Smooth muscle cell (in vitro differentiated cells): ENCODE measurements at regions not wholly inside any gene's neighbourhood (a gene's known extent, or its start where the extent isn't known, plus 50 kb on each side); places are given as distances from the start of the nearest gene placed in this dataset.

Source experiments
- DNase-seq: peaks from one replicate; lab custom pipeline; 2025; ENCODE audit not compliant: unreplicated experiment; lab: John Stamatoyannopoulos, UW
- H2AFZ ChIP-seq: fragments of 200-600 bp; sonication (generic); 2 replicates; pipeline ENCODE4 v1.6.0; 2016; ENCODE audit warnings: antibody characterized with exemption, low read depth, mild to moderate bottlenecking
- H3F3A ChIP-seq: fragments of 200-600 bp; sonication (generic); 2 replicates; pipeline ENCODE4 v1.6.0; 2017; ENCODE audit warnings: antibody characterized with exemption, low read depth
- H3K27ac ChIP-seq: fragments of 200-600 bp; sonication (generic); 2 replicates; pipeline ENCODE4 v1.5.1; 2016; ENCODE audit warnings: low read depth, mild to moderate bottlenecking
- H3K27me3 ChIP-seq: fragments of 200-600 bp; sonication (generic); 2 replicates; pipeline ENCODE4 v1.6.1; 2016; ENCODE audit warnings: low read depth, mild to moderate bottlenecking
- H3K36me3 ChIP-seq: fragments of 200-600 bp; sonication (generic); 2 replicates; pipeline ENCODE4 v1.5.1; 2016; ENCODE audit warnings: low read depth
- H3K4me1 ChIP-seq: fragments of 200-600 bp; sonication (generic); 2 replicates; pipeline ENCODE4 v1.5.1; 2016; ENCODE audit warnings: low read depth
- H3K4me2 ChIP-seq: fragments of 200-600 bp; sonication (generic); 2 replicates; pipeline ENCODE4 v1.6.0; 2016; ENCODE audit warnings: mild to moderate bottlenecking
- H3K4me3 ChIP-seq: fragments of 200-600 bp; sonication (generic); 2 replicates; pipeline ENCODE4 v1.5.1; 2016; ENCODE audit warnings: mild to moderate bottlenecking
- H3K79me2 ChIP-seq: fragments of 200-600 bp; sonication (generic); 2 replicates; pipeline ENCODE4 v1.6.0; 2016; ENCODE audit warnings: low read depth, mild to moderate bottlenecking
- H3K9ac ChIP-seq: fragments of 200-600 bp; sonication (generic); 2 replicates; pipeline ENCODE4 v1.6.0; 2016; ENCODE audit warnings: low read depth
- H3K9me3 ChIP-seq: fragments of 200-600 bp; sonication (generic); replicated peaks from 2 replicates; pipeline ENCODE4 v1.5.1; 2016; ENCODE audit warnings: low read depth
- H4K20me1 ChIP-seq: fragments of 200-600 bp; sonication (generic); 2 replicates; pipeline ENCODE4 v1.6.0; 2016; ENCODE audit warnings: low read depth
- CTCF ChIP-seq: fragments of 200-600 bp; sonication (generic); IDR thresholded peaks from 2 replicates; pipeline ENCODE4 v1.5.1; 2017; ENCODE audit warnings: borderline replicate concordance, mild to moderate bottlenecking, antibody characterized with exemption; ENCODE audit not compliant: insufficient read depth, poor library complexity, severe bottlenecking
- WGBS: methylation state at CpG from one replicate; pipeline ENCODE4 v1.1.7; 2016; ENCODE audit warnings: low lambda C conversion rate; 5-methylcytosine and 5-hydroxymethylcytosine counted together

GRCh38 chr22:27679693-27680488 lies 121.7 kb downstream of the MN1 start:
- no peak for DNase-seq
- Histone ChIP-seq H3K9ac (no peak overlapping the region), H3K4me1 (peaks cover 13% of the 10 kb centered on the region), H3K36me3 (no peaks in the 10 kb centered on the region), H3K9me3 (no peaks in the 10 kb centered on the region), H3K4me3 (no peak overlapping the region), H2AFZ (no peak overlapping the region), H4K20me1 (no peaks in the 10 kb centered on the region), H3K27ac (peak overlapping the region; percentile 48), H3K27me3 (no peaks in the 10 kb centered on the region), H3F3A (peaks cover 11% of the 10 kb centered on the region), H3K79me2 (no peaks in the 10 kb centered on the region), H3K4me2 (peak overlapping the region; percentile 51)
- WGBS = 91% methylated on average over 6 of the region's 6 CpGs
- TF ChIP-seq CTCF = no peak

- no peak overlapping the region for H2AFZ ChIP-seq
- no peaks in the 10 kb centered on the region for H3K27me3 ChIP-seq
- H3K4me1 ChIP-seq = peaks cover 13% of the 10 kb centered on the region
- H3K79me2 ChIP-seq = no peaks in the 10 kb centered on the region
- no peak overlapping the region for H3K27ac ChIP-seq
- no peak overlapping the region for H3K9ac ChIP-seq
- no peaks in the 10 kb centered on the region for H4K20me1 ChIP-seq
- no peak overlapping the region for H3K4me2 ChIP-seq
- H3F3A ChIP-seq = peaks cover 11% of the 10 kb centered on the region
- H3K36me3 ChIP-seq = no peaks in the 10 kb centered on the region
- no peak for DNase-seq
- no peaks in the 10 kb centered on the region for H3K9me3 ChIP-seq
- no peak for TF ChIP-seq CTCF
- WGBS = 66% methylated on average over 7 of the region's 7 CpGs
- H3K4me3 ChIP-seq = no peak overlapping the region
Measured at GRCh38 chr22:27680636-27681035, 120.9 kb downstream of the MN1 start.

- DNase-seq = no peak
- H3K9ac ChIP-seq = no peak overlapping the region
- TF ChIP-seq CTCF = no peak
- H3K27ac ChIP-seq = no peak overlapping the region
- H3K79me2 ChIP-seq = no peaks in the 10 kb centered on the region
- H3K36me3 ChIP-seq = no peaks in the 10 kb centered on the region
- no peaks in the 10 kb centered on the region for H3K9me3 ChIP-seq
- no peak overlapping the region for H2AFZ ChIP-seq
- H3K4me1 ChIP-seq = peaks cover 13% of the 10 kb centered on the region
- H3K4me2 ChIP-seq = no peak overlapping the region
- no peak overlapping the region for H3K4me3 ChIP-seq
- H3K27me3 ChIP-seq = no peaks in the 10 kb centered on the region
- peaks cover 13% of the 10 kb centered on the region for H3F3A ChIP-seq
- H4K20me1 ChIP-seq = no peaks in the 10 kb centered on the region
- 91% methylated on average over 3 of the region's 3 CpGs for WGBS
Measured at GRCh38 chr22:27681037-27681436, 120.5 kb downstream of the MN1 start.

- H3K36me3 ChIP-seq = no peaks in the 10 kb centered on the region
- no peak for DNase-seq
- H3K79me2 ChIP-seq = no peaks in the 10 kb centered on the region
- H3K27me3 ChIP-seq = no peaks in the 10 kb centered on the region
- no peaks in the 10 kb centered on the region for H3K9me3 ChIP-seq
- TF ChIP-seq CTCF = peak; percentile 23
- no peak overlapping the region for H3K4me2 ChIP-seq
- no peak overlapping the region for H3K27ac ChIP-seq
- H4K20me1 ChIP-seq = no peaks in the 10 kb centered on the region
- peaks cover 19% of the 10 kb centered on the region for H3K4me1 ChIP-seq
- no peak overlapping the region for H3K4me3 ChIP-seq
- WGBS = 87% methylated on average over 9 of the region's 9 CpGs
- no peak overlapping the region for H2AFZ ChIP-seq
- H3K9ac ChIP-seq = no peak overlapping the region
- H3F3A ChIP-seq = peaks cover 14% of the 10 kb centered on the region
Measured at GRCh38 chr22:27682437-27682836, 119.1 kb downstream of the MN1 start.
